ENCODE measurements at regions not wholly inside any gene's neighbourhood (a gene's known extent, or its start where the extent isn't known, plus 50 kb on each side); places are given as distances from the start of the nearest gene placed in this dataset.

GRCh38 chr9:87346061-87346665, 151.5 kb upstream of the DAPK1 start:
- TF ChIP-seq, protein P1, sequence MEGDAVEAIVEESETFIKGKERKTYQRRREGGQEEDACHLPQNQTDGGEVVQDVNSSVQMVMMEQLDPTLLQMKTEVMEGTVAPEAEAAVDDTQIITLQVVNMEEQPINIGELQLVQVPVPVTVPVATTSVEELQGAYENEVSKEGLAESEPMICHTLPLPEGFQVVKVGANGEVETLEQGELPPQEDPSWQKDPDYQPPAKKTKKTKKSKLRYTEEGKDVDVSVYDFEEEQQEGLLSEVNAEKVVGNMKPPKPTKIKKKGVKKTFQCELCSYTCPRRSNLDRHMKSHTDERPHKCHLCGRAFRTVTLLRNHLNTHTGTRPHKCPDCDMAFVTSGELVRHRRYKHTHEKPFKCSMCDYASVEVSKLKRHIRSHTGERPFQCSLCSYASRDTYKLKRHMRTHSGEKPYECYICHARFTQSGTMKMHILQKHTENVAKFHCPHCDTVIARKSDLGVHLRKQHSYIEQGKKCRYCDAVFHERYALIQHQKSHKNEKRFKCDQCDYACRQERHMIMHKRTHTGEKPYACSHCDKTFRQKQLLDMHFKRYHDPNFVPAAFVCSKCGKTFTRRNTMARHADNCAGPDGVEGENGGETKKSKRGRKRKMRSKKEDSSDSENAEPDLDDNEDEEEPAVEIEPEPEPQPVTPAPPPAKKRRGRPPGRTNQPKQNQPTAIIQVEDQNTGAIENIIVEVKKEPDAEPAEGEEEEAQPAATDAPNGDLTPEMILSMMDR (conservative IDR thresholded peaks at IDR 0.05; ENCODE audit: low read depth in 2 of 2): no peak
- TF ChIP-seq EZH2 (IDR thresholded peaks at IDR 0.05; ENCODE audit: low read depth, unreplicated experiment): no peak
- no peak for TF ChIP-seq EZH2phosphoT487 (IDR thresholded peaks at IDR 0.05; ENCODE audit: unreplicated experiment)
- TF ChIP-seq CREB1 (CRISPR knock-in tag; IDR thresholded peaks at IDR 0.05; ENCODE audit: low read depth): no peak
- TF ChIP-seq POLR2AphosphoS5 (IDR thresholded peaks at IDR 0.05; ENCODE audit: low read depth): no peak
- TF ChIP-seq, protein P2, sequence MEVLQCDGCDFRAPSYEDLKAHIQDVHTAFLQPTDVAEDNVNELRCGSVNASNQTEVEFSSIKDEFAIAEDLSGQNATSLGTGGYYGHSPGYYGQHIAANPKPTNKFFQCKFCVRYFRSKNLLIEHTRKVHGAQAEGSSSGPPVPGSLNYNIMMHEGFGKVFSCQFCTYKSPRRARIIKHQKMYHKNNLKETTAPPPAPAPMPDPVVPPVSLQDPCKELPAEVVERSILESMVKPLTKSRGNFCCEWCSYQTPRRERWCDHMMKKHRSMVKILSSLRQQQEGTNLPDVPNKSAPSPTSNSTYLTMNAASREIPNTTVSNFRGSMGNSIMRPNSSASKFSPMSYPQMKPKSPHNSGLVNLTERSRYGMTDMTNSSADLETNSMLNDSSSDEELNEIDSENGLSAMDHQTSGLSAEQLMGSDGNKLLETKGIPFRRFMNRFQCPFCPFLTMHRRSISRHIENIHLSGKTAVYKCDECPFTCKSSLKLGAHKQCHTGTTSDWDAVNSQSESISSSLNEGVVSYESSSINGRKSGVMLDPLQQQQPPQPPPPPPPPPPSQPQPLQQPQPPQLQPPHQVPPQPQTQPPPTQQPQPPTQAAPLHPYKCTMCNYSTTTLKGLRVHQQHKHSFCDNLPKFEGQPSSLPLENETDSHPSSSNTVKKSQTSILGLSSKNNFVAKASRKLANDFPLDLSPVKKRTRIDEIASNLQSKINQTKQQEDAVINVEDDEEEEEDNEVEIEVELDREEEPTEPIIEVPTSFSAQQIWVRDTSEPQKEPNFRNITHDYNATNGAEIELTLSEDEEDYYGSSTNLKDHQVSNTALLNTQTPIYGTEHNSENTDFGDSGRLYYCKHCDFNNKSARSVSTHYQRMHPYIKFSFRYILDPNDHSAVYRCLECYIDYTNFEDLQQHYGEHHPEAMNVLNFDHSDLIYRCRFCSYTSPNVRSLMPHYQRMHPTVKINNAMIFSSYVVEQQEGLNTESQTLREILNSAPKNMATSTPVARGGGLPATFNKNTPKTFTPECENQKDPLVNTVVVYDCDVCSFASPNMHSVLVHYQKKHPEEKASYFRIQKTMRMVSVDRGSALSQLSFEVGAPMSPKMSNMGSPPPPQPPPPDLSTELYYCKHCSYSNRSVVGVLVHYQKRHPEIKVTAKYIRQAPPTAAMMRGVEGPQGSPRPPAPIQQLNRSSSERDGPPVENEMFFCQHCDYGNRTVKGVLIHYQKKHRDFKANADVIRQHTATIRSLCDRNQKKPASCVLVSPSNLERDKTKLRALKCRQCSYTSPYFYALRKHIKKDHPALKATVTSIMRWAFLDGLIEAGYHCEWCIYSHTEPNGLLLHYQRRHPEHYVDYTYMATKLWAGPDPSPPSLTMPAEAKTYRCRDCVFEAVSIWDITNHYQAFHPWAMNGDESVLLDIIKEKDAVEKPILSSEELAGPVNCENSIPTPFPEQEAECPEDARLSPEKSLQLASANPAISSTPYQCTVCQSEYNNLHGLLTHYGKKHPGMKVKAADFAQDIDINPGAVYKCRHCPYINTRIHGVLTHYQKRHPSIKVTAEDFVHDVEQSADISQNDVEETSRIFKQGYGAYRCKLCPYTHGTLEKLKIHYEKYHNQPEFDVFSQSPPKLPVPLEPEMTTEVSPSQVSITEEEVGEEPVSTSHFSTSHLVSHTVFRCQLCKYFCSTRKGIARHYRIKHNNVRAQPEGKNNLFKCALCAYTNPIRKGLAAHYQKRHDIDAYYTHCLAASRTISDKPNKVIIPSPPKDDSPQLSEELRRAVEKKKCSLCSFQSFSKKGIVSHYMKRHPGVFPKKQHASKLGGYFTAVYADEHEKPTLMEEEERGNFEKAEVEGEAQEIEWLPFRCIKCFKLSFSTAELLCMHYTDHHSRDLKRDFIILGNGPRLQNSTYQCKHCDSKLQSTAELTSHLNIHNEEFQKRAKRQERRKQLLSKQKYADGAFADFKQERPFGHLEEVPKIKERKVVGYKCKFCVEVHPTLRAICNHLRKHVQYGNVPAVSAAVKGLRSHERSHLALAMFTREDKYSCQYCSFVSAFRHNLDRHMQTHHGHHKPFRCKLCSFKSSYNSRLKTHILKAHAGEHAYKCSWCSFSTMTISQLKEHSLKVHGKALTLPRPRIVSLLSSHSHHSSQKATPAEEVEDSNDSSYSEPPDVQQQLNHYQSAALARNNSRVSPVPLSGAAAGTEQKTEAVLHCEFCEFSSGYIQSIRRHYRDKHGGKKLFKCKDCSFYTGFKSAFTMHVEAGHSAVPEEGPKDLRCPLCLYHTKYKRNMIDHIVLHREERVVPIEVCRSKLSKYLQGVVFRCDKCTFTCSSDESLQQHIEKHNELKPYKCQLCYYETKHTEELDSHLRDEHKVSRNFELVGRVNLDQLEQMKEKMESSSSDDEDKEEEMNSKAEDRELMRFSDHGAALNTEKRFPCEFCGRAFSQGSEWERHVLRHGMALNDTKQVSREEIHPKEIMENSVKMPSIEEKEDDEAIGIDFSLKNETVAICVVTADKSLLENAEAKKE (CRISPR knock-in tag; IDR thresholded peaks at IDR 0.05): no peak
- TF ChIP-seq, protein P3, sequence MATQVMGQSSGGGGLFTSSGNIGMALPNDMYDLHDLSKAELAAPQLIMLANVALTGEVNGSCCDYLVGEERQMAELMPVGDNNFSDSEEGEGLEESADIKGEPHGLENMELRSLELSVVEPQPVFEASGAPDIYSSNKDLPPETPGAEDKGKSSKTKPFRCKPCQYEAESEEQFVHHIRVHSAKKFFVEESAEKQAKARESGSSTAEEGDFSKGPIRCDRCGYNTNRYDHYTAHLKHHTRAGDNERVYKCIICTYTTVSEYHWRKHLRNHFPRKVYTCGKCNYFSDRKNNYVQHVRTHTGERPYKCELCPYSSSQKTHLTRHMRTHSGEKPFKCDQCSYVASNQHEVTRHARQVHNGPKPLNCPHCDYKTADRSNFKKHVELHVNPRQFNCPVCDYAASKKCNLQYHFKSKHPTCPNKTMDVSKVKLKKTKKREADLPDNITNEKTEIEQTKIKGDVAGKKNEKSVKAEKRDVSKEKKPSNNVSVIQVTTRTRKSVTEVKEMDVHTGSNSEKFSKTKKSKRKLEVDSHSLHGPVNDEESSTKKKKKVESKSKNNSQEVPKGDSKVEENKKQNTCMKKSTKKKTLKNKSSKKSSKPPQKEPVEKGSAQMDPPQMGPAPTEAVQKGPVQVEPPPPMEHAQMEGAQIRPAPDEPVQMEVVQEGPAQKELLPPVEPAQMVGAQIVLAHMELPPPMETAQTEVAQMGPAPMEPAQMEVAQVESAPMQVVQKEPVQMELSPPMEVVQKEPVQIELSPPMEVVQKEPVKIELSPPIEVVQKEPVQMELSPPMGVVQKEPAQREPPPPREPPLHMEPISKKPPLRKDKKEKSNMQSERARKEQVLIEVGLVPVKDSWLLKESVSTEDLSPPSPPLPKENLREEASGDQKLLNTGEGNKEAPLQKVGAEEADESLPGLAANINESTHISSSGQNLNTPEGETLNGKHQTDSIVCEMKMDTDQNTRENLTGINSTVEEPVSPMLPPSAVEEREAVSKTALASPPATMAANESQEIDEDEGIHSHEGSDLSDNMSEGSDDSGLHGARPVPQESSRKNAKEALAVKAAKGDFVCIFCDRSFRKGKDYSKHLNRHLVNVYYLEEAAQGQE (IDR thresholded peaks at IDR 0.05; ENCODE audit: unreplicated experiment): no peak
- TF ChIP-seq ZNF331 (CRISPR knock-in tag; IDR thresholded peaks at IDR 0.05; ENCODE audit: low read depth): no peak
- TF ChIP-seq STAT1 (IDR thresholded peaks at IDR 0.05; ENCODE audit: unreplicated experiment): no peak
- no peak for TF ChIP-seq JUNB (IDR thresholded peaks at IDR 0.05; ENCODE audit: unreplicated experiment)
- TF ChIP-seq NANOG (IDR thresholded peaks at IDR 0.05; ENCODE audit: borderline replicate concordance): no peak
- TF ChIP-seq ZNF114 (CRISPR knock-in tag; IDR thresholded peaks at IDR 0.05): no peak
- no peak for TF ChIP-seq ETS1 (IDR thresholded peaks at IDR 0.05)
